Heart right ventricle (tissue), 16 donors: ENCODE measurements at regions not wholly inside any gene's neighbourhood (a gene's known extent, or its start where the extent isn't known, plus 50 kb on each side); places are given as distances from the start of the nearest gene placed in this dataset.

Experiments
- ATAC-seq, 8 donors: fragments of 200-7000 bp; cut with Tn5 transposase; one replicate each; pipeline ENCODE4 v1.9.1; 2020; ENCODE audit warnings: mild to moderate bottlenecking in 8 of 8, moderate library complexity in 8 of 8, moderate number of reproducible peaks in 1 of 8
- DNase-seq, 2 donors: peaks; one replicate each; pipeline ENCODE4 v3.0.0-alpha.2; 2020
- H3K27ac ChIP-seq, 10 donors: fragments of 200-600 bp; sonication (generic) in 2 of 10; one replicate each; pipeline versions ENCODE4 v1.5.0 to v1.8.0; 2020 to 2022; ENCODE audit warnings: mild to moderate bottlenecking in 3 of 10
- H3K27me3 ChIP-seq, 7 donors: fragments of 200-600 bp; one replicate each; pipeline ENCODE4 v1.8.0; 2021 to 2022; ENCODE audit warnings: mild to moderate bottlenecking in 2 of 7
- H3K36me3 ChIP-seq, 9 donors: fragments of 200-600 bp; sonication (generic) in 1 of 9; one replicate each; pipeline versions ENCODE4 v1.5.0 to v1.8.0; 2020 to 2022; ENCODE audit warnings: mild to moderate bottlenecking in 2 of 9
- H3K4me1 ChIP-seq, 9 donors: fragments of 200-600 bp; sonication (generic) in 1 of 9; one replicate each; pipeline versions ENCODE4 v1.5.0 to v1.8.0; 2020 to 2022; ENCODE audit warnings: mild to moderate bottlenecking in 4 of 9
- H3K4me3 ChIP-seq, 10 donors: fragments of 200-600 bp; sonication (generic) in 2 of 10; one replicate each; pipeline versions ENCODE4 v1.5.0 to v1.8.0; 2020 to 2022; ENCODE audit warnings: mild to moderate bottlenecking in 7 of 10, moderate library complexity in 2 of 10
- H3K9me3 ChIP-seq, 11 donors: fragments of 200-600 bp in 10 of 11; sonication (generic) in 2 of 11; one replicate each; pipeline versions ENCODE4 v1.5.0 to v1.8.0; 2013 to 2022; ENCODE audit warnings: mild to moderate bottlenecking in 2 of 11, control low read depth in 1 of 11, moderate library complexity in 1 of 11
- whole genome bisulfite sequencing, 2 donors: extraction: QIAGEN DNeasy Blood & Tissue Kit; methylation state at CpG; one replicate each; pipeline ENCODE4 v1.1.7; 2013; ENCODE audit warnings: inconsistent platforms in 1 of 2; 5-methylcytosine and 5-hydroxymethylcytosine counted together
- intact Hi-C, 10 donors: fragments of 100-400 bp; cut with DNase I; formaldehyde crosslinking; loops; one replicate each; pipeline versions ENCODE4 v1.11.1 to v1.14.2; 2022
- TF ChIP-seq, protein P1 (sequence below), 9 donors: fragments of 200-600 bp; sonication (generic) in 2 of 9; IDR thresholded peaks; one replicate each; pipeline versions ENCODE4 v1.5.0 to v1.8.0; 2021 to 2022; ENCODE audit warnings: antibody characterized with exemption in 9 of 9, mild to moderate bottlenecking in 5 of 9, moderate library complexity in 1 of 9
- donor health status: Arrhythmogenic right ventricular cardiomyopathy.
- donor health status: ischemic (EF 13 %, LVEDD 7.1; RV severe dilation, severe dysfunction).
- donor health status: healthy with polysubstance abuse.
- donor health status: DM: no; HTN: yes; CAD: no.
- donor health status: DM: no; HTN: no; CAD: no.
- donor health status: ischemic (EF 25% LVEDD 6.9; RV normal size, moderate dysfunction).
- donor health status: ischemic (EF 25% LVEDD 5.7; RV mildly dilated, moderate dysfunction).
- donor health status: healthy.
- donor health status: DM: yes; HTN: yes; CAD: no.
- donor health status: Ischemic cardiomyopathy.
- donor health status: ischemic (EF 35%, LVEDD 5.7; RV mildly dilated, moderate dysfunction).
- donor health status: nonischemic (EF 11% LVEDD 7.7; RV severe dilation, severe dysfunction).
- donor health status: DM: yes; HTN: yes; CAD: no.
- donor health status: PGD.
- donor health status: ischemic (EF 29% LVEDD 5.4; RV normal size, mild dysfunction).
- donor health status: nonischemic (EF 23%, LVEDD 6.1; RV moderate dilation, normal function).

DNA sequence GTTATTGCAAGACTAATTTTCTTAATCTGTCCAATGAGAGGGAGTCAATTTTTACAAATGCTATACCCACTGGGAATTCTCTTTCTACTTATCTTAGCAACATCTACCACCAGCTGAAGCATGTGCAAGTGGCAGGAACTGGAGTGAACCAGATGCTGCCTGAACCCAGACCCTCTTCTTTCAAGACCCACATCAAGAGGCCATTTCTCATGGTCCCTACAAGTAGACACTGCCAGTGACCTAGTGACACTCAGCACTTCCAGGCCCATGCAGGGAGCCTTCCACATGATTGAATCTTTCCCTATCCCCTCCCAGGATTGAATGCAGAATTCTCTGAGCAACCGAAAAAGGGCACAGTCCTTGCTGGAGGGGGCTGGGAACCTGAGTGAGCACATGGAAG is 148.2 kb upstream of the ADAMTS16 start:
- Histone ChIP-seq H3K4me3 (no peak overlapping the region), H3K4me1 (no peaks in the 10 kb centered on the region), H3K9me3 (no peaks in the 10 kb centered on the region), H3K27ac (no peak overlapping the region), H3K36me3 (no peaks in the 10 kb centered on the region), H3K27me3 (no peaks in the 10 kb centered on the region)
- intact Hi-C loops: no loop called here
- TF ChIP-seq, protein P1, sequence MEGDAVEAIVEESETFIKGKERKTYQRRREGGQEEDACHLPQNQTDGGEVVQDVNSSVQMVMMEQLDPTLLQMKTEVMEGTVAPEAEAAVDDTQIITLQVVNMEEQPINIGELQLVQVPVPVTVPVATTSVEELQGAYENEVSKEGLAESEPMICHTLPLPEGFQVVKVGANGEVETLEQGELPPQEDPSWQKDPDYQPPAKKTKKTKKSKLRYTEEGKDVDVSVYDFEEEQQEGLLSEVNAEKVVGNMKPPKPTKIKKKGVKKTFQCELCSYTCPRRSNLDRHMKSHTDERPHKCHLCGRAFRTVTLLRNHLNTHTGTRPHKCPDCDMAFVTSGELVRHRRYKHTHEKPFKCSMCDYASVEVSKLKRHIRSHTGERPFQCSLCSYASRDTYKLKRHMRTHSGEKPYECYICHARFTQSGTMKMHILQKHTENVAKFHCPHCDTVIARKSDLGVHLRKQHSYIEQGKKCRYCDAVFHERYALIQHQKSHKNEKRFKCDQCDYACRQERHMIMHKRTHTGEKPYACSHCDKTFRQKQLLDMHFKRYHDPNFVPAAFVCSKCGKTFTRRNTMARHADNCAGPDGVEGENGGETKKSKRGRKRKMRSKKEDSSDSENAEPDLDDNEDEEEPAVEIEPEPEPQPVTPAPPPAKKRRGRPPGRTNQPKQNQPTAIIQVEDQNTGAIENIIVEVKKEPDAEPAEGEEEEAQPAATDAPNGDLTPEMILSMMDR (IDR thresholded peaks at IDR 0.05): no peak
- no peak for DNase-seq
- no peak for ATAC-seq
- 64 to 80% methylated on average over 1 of the region's 1 CpG for WGBS, 2 donors

DNA sequence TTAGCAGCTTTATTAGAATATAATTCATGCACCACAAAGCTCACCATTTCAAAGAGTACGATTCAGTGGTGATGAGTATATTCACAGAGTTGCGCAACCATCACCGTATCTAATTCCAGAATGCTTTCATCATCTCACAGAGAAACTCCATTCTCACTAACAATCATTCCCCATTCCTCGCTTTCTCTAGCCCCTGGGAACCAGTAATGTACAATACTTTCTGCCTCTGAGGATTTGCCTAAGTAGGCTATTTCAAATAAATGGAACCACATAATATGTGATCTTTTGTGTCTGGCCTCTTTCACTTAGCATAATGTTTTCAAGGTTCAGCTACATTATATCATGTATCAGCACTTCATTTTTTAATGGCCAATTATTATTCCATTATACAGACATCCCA is 145.1 kb upstream of the ADAMTS16 start:
- Histone ChIP-seq H3K4me1 (no peaks in the 10 kb centered on the region), H3K27me3 (no peaks in the 10 kb centered on the region), H3K9me3 (peaks cover 0 to 5% (median 0%) of the 10 kb centered on the region in 11 donors), H3K4me3 (no peak overlapping the region), H3K27ac (no peak overlapping the region), H3K36me3 (no peaks in the 10 kb centered on the region)
- intact Hi-C loops: no loop called here
- TF ChIP-seq, protein P1 (IDR thresholded peaks at IDR 0.05): no peak
- ATAC-seq: no peak
- WGBS, 2 donors: 68 to 73% methylated on average over 4 of the region's 4 CpGs
- no peak for DNase-seq

DNA sequence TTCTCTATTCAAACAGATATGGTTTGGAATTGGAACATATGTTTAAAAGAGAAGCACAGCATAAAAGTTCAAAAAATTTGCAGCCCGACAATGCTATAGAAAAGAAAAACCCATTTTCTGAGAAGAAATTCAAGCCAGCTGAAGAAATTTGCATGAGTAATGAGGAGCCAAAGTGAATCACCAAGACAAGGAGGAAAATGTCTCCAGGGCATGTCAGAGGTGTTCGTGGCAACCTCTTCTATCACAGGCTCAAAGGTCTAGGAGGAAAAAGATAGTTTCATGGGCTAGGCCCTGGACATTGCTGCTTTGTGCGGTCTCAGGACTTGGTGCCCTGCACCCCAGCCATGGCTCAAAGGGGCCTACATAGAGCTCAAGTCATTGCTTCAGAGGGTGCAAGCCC is 134.8 kb upstream of the ADAMTS16 start:
- no peaks in the 10 kb centered on the region for H3K27me3 ChIP-seq
- WGBS, 2 donors: 70 to 77% methylated on average over 3 of the region's 3 CpGs
- TF ChIP-seq, protein P1 (IDR thresholded peaks at IDR 0.05): no peak
- H3K9me3 ChIP-seq: peaks cover 0 to 6% (median 0%) of the 10 kb centered on the region in 11 donors
- no peaks in the 10 kb centered on the region for H3K4me1 ChIP-seq
- H3K27ac ChIP-seq: no peak overlapping the region
- DNase-seq: no peak
- intact Hi-C loops: no loop called here
- H3K4me3 ChIP-seq: no peak overlapping the region
- ATAC-seq: no peak
- no peaks in the 10 kb centered on the region for H3K36me3 ChIP-seq

DNA sequence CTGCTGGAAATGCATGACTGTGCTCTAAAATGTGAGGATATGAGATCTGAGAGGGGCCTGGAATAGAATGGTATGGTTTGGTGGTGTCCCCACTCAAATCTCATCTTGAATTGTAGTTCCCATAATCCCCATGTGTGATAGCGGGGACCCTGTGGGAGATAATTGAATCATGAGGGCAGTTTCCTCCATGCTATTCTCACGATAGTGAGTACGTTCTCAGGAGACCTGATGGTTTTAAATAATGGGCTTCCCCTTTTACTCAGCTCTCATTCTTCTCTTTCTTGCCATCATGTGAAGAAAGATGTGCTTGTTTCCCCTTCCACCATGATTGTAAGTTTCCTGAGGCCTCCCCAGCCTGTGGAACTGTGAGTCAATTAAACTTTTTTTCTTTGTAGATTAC is 133.6 kb upstream of the ADAMTS16 start:
- ATAC-seq: no peak
- no peak overlapping the region for H3K27ac ChIP-seq
- peaks cover 0 to 6% (median 0%) of the 10 kb centered on the region in 11 donors for H3K9me3 ChIP-seq
- H3K4me1 ChIP-seq: no peaks in the 10 kb centered on the region
- no peak overlapping the region for H3K4me3 ChIP-seq
- intact Hi-C loops: no loop called here
- 58 to 81% methylated on average over 3 of the region's 3 CpGs for WGBS, 2 donors
- H3K27me3 ChIP-seq: no peaks in the 10 kb centered on the region
- H3K36me3 ChIP-seq: no peaks in the 10 kb centered on the region
- TF ChIP-seq, protein P1 (IDR thresholded peaks at IDR 0.05): no peak
- DNase-seq: no peak

DNA sequence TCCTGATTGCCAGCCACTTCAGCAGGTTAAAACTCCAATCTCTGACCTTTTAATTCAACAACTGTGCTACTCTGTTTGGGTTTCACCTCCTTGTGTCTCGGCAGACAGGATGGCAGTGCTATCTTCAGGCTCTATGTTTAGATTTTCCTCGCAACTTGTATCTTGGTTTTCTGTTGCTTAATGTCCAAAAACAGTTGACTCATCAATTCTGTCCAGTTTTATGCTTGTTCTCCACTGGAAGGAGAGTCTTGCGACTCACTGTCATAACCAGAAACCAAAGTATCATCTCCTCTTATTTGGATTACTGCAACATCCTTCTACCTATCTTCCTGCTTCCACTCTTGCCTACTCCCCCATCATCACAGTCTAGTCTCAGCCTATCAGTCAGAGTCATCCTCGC is 130.9 kb upstream of the ADAMTS16 start:
- Histone ChIP-seq H3K4me1 (no peaks in the 10 kb centered on the region), H3K27ac (no peak overlapping the region), H3K4me3 (no peak overlapping the region), H3K36me3 (no peaks in the 10 kb centered on the region), H3K9me3 (peaks cover 0 to 6% (median 0%) of the 10 kb centered on the region in 11 donors), H3K27me3 (no peaks in the 10 kb centered on the region)
- intact Hi-C loops: no loop called here
- no peak for DNase-seq
- TF ChIP-seq, protein P1 (IDR thresholded peaks at IDR 0.05): no peak
- no peak for ATAC-seq
- WGBS, 2 donors: 82 to 86% methylated on average over 4 of the region's 4 CpGs
